ENCODE measurements at regions not wholly inside any gene's neighbourhood (a gene's known extent, or its start where the extent isn't known, plus 50 kb on each side); places are given as distances from the start of the nearest gene placed in this dataset.
"Not testable (repeated sequence)": the region's sequence is repeated elsewhere in the genome, so short reads cannot be mapped to it uniquely, and the experiment has no call there.

DNA sequence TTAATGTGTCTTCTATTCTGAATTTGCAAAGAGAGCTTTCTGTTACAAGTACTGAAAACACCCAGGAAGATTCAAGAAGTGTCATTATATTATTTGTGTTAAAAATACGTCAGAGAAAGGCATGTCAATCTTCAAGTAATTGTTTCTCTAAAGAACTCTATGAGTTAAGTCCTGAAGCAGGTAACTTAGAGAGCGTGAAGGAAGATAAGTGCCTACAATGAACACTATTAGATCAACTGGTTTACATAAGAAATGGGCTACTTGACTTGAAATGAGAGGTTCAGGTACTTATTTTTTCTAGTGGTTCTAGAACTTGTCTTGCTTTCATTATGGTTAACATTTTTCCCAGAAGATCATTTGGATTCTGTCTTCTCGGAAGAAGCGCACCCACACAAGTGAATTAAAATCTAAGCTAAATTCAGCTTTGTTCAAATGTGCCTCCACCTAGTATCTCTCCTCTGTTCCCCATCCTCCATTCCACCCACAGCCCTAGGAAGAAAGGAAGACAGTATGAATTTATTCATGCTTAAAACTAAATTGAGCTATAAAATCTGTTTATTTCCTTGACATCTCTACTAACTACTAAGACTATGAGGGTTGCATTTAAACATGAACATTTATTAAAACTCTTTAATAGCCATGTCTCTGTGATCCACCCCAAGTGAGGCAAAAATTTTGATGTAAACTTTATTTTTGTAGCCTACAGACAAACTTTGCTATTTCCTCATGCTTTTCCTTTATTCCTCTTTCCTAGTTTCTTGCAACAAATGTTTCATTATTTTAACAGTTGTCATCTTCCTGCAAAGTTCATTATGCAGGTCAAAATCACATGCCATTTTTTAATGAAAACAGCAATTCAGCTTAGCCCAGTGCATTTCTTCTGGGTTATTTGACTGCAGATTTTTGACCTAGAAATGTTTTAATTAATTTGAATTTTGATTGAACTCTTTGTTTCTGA lies 206.8 kb downstream of the KCNJ2 start:
- DNase-seq = no peak

DNA sequence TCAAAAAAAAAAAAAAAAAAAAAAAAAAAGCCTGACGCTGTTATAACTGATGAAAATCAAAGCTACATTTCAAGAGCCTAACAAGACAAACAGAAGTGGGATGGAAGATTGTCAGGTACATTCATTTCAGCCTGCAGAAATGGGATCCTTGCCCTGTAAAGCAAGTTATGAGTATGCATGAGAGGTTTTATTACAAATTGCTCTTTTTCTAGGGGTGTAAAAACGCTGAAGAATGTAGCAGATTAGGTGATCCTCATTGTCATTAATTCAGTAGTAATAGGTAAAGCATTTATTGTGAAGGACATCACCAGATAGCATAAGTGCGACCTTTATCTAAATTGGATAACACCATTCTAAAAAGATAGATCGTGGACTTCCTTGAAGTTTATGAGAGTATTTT lies 208.3 kb downstream of the KCNJ2 start:
- DNase-seq = no peak

DNA sequence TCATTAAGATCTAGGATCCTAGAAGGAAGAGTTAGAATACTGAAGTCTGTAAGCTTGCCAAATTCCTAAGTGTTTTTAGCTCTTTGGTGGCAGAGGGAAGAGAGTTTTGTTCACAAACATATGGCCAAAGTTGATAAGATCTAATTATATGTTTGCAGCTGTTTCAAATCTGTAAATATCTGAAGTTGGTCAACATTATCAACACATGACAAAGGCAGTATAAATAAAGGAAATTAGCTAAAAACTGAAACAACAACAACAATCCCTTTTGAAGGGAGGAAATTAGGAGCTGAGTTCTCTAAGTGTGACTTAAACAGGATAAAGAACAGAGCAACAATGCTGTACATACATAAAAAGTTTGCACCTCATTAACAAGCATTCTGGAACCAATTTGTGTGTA lies 208.7 kb downstream of the KCNJ2 start:
- DNase-seq = no peak

DNA sequence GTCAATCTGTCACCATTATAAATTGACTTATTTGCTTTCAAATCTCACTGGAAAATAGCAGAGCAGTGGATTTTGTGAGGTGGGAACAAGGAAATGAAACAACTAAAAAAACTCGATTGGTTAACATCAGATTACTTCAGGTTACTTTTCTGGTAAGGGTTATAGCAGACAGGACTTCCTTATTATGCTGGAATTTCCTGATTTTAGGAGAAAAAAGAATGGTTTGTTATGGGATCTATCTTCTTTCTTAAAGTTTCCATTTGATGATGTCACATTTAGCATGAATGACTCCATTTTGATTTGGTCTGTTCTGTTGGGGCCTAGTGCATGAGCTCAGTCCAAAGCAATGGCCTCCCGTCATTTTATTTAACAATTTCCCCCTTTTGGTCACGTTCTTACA lies 210.6 kb downstream of the KCNJ2 start:
- DNase-seq = no peak

DNA sequence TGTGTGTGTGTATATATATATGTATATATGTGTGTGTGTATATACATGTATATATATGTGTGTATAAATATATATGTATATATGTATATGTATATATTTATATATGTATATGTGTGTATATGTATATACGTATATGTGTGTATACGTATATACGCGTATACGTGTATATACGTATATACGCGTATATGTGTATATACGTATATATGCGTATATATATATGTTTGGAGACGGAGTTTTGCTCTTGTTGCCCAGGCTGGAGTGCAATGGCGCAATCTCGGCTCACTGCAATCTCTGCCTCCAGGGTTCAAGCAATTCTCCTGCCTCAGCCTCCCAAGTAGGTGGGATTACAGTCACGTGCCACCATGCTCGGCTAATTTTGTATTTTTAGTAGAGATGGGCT lies 212.6 kb downstream of the KCNJ2 start:
- not testable (repeated sequence) for DNase-seq

DNA sequence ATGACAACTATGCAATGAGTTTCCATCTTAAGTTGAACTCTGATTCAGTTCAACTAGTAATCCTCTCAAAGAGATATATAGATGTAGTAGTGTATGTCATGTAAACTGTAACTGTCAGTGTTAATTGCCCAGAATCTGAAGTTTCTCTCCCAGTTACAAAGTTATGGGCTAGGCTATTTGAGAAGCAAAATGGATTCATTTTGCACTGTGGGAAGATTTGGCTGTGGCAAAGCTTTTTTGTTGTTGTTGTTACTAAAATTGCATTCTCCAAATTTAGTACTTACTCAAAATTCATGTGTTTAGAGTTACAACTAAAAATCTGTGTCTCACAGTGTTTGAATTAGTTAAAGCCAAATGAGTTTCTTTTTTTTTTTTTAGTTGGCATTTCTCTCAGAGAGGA lies 219.0 kb downstream of the KCNJ2 start:
- no peak for DNase-seq

DNA sequence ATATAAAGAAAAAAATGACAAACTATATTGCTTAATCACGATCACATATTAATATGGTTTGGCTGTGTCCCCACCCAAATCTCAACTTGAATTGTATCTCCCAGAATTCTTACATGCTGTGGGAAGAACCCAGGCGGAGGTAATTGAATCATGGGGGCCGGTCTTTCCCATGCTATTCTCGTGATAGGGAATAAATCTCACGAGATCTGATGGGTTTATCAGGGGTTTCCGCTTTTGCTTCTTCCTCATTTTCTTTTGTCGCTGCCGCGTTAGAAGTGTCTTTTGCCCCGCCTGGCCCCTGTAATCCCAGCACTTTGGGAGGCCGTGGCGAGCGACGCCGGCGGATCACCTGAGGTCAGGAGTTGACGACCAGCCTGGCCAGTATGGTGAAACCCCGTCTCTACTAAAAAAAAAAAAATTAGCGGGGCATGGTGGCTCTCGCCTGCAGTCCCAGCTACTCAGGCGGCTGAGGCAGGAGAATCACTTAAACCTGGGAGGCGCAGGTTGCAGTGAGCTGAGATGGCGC lies 220.0 kb downstream of the KCNJ2 start:
- DNase-seq = not testable (repeated sequence)

DNA sequence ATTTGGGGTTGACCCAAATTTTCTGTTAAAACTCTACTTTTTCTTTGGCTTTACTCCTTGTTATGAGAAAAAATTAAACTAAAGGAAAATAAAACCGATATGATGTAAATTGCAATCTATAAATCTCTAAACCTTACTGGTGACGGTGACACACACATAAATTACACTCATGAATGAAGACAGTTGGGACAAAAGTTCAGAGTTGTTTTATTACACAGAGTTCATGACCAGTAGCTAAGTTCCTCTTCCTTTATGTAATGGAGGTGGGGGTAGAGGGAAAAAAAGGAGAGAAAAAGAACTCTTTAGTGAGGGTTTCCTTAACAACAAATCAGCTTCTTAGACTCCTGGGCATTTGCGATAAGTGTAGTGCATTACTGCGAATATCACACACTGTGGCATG lies 220.7 kb downstream of the KCNJ2 start:
- DNase-seq = no peak

DNA sequence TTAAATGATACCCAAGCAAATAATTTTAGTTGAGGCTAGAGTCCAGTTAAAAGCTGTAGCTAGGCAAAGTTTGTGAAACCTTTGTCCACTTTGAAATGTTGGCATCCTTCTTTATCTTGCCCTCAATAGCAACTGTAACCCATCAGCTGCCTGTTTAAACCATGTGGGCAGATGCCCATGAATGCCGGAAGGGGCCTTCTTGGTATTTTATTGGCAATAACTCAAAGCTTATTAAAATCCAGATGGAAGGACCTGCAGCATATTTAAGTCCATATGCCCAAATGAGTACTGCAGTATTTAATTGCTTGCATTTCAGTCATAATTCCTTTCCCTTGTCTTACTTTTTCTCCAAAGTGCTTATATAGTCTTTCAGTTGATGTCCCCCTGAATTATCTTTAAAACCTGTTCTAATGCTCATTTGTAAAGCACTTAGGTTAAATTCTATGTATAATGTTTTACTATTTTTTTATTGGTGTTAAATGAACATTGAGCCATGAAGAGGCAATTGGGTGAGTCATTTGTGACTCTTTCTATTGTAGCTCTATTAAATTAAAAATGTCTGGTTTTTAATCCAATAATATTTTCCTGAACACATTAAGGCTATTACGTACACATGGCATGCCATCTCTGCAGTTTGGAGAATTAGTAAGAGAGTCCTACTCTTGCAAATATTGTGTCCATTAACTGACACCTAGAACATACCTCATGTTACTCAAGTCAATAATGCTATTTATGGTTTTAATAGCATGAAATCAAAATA lies 225.3 kb downstream of the KCNJ2 start:
- DNase-seq = no peak

DNA sequence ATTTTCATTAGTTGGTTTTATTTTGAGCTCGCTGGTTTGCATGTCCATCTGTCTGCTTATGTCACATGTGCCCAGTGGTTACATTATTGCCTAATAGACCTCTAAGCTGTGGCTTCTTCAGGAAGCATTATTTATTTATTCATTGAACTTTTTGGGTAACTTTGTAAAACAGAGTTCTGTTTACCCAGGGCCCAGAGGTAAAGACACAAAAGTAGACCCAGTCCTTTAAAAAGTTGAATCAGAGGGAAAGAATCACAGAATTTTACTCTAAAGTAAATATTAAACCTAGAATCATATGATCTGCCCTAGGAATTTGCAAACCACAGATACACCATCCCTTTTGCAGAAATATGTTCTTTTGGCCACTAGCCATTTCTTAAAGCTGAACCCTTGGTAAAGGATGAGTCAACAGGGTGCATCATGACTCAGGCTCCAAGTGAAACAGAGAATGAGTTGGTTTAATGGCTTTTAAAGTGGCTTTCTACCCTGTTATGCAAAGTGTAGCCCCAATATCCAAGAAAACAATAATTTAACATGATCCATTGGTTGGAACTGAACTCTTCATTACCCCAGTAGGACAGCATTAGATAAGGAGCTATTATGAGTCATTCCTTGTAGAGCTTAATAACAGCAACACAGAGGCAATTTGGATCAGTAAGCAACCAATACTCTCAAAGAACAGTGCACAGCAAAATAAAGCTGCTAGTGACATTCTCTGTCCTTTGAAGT lies 236.3 kb downstream of the KCNJ2 start:
- DNase-seq = peak in 1 of 5 experiments; percentile 18

DNA sequence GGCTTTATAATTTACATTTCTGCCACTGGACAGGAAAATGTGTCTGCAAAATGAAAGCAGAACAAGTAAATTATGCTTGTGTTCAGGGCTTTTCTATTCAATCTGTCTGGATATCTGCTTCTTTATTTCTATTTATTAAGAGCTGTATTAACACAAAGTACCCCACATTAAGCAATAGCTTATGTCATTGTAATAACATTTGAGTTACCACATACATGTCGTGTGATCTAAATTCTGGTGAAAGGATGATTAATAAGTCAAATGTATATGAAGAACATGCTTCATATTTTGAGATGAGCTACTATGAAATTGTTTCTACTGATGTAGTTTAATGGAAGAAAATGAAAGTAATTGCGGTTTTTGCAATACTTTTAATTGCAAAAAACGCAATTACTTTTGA lies 238.2 kb downstream of the KCNJ2 start:
- no peak for DNase-seq

DNA sequence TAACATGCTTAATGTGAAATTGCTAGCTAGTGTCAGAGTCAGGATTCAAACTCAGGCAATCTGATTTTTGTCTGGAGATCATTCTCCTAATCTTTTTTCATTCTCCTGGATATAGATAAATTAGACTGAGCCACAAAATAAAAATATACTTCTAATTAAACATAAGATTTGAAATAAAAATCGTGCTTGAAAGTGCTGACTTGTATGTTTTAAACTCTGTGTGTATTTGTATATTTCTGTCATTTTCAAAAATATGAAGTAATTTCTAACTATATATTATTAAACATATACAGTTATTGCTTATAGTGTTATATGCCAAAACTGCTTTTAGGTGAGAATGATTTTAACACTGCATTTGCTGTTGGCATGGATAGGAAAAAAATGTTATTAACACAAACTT lies 239.4 kb downstream of the KCNJ2 start:
- no peak for DNase-seq

DNA sequence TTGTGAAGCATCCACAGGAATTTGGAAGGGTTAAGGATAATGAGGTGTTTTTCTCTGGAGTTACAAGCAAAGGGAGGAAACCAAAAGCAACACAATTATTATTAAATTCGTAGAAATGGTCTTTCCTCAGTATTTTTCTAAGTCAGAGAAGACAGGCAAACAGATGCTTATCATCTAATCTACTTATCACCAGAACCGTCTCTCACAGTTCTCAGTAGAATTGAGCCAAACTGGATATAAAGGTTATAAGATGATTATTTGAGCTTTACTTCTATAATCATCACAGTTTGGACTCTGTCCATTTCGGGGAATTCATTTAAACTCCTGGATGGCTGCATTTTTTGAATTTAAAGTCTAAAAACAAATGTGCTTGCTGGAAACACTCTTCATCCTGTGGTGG lies 245.0 kb downstream of the KCNJ2 start:
- no peak for DNase-seq

DNA sequence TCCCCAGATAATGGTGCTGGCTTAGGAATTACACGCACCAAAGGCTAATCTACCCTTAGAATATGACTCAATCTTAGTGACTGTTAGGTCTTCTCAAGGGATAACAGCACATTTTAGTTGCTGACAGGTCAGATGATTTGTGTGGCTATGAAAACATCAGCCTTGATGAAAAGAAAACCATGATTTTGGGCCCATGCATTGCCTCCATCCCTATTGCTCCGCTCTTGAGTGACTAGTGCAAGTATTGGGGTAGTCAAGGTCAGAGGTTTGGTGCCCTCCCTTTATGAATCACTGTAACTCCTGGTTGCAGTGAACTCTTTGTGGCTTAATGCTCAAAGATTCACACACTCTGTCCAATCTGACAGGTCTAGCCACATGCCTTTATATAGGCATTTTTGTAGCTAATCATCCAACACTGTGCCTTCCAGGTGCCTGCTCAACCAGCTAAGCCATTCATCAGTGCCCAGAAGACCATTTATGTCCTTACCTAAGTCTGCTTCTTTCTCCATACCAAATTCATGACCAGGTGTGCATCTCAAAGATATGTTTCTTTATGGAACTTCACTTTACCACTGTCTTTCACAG lies 251.6 kb downstream of the KCNJ2 start:
- no peak for DNase-seq

DNA sequence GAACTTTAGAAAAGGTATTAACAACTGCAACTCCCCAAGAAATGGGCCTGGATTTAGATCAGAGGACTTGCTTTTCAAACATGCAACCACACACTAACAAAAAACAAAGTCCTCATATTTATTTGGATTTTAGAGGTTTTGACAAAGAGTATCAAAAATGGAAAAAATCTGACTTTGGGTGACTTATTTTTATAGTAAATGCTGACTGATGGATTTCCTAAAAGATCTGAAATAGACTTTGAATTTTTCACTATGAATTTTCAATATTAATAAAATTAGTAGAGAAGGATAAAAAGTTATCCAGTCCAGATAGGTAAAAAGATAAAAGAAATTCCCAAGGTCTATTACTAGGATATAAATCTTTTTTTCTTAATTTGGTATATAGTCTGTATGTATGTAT lies 253.5 kb downstream of the KCNJ2 start:
- DNase-seq = no peak

DNA sequence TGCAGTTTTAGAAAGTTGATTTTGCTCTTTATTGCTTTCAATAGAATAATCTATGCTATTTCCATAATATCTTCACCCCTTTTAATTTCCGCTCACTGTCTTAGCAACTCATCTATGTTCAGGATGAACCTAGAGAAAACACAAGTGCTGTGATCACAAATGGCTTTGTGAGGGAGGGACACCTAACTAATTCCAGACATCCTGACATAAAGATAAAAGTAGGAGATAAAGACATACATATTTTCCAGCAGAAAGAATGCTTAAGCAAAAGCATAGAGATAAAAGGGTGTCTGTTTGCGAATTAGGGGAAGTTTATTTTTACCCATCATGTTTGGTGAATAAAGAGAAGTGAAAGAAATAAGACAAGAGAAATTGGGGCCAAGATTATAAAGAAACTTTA lies 254.2 kb downstream of the KCNJ2 start:
- no peak for DNase-seq

DNA sequence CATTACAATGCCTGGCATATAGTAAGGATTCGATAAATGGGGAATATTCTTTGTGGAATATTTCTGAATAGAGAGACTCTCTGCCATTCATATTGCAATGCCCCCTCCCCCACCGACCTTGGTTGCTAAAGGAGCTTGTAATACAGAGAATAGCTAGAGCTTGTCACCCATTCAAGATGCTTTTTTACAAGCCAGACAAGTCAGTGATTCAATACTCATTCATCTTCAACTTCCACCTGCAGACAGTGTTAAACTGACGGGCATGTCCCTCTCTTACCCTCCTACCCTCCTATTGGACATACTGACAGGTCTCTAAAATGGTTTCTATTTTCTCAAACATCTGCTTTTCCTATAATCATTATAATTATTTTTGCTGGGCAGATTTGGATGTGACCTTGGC lies 257.4 kb downstream of the KCNJ2 start:
- DNase-seq = no peak

DNA sequence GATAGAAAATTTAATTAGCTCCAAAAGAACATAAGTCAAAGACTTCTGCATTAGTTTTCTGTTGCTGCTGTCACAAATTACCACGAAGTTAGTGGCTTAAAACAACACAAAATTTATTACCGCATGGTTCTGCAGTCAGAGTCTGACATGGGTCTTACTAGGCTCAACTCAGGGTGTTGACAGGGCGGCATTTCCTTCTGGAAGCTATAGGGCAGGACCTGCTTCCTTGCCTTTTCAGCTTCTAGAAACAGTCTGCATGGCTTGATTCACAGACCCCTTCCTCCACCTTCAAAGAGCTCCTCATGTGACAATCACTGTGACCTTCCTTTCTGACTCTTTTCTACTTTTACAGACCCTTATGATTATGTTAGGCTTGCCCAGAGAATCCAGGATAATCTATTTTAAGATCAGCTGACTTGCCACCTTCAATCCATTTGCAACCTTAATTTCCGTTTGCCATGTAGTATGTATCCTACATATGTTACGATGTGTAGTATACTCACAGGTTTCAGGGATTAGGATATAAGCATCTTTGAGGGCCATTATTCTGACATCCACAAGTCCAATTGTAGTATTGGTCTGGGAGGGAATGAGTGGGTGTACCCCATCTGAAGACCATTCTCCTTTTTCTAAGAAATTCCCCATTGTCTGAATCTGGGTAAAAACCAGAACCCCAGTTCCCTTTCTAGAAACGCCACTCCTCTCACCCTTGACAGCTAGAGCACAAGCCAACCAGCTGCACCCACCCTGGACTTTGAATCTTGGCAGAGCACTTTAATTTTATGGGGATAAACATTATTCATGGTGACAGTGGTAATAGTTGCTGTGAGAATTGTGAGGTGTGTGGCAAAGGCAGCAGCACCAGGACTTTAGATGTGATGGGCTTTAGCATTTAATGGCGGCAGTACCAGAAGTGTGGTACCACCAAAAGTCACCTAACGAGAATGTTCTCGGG lies 265.5 kb downstream of the KCNJ2 start:
- DNase-seq = no peak

DNA sequence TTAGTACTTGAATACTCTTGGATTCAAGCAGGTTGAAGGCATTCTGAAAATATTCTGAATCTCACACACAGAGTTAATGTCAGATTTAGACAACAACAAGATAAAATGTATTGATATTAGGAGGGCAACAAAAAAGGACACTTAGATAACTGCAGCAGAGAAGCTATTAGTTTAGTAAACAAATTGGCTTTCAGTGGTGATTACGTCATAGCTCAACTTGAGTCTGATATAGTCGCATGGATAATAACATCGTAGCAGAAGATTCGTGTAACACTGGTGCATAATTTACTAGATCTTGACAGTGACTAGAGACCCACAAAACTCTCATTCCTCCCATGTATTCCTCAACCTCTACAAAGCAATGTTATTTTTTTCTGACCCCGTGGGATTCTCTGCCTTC lies 268.3 kb downstream of the KCNJ2 start:
- DNase-seq = no peak

DNA sequence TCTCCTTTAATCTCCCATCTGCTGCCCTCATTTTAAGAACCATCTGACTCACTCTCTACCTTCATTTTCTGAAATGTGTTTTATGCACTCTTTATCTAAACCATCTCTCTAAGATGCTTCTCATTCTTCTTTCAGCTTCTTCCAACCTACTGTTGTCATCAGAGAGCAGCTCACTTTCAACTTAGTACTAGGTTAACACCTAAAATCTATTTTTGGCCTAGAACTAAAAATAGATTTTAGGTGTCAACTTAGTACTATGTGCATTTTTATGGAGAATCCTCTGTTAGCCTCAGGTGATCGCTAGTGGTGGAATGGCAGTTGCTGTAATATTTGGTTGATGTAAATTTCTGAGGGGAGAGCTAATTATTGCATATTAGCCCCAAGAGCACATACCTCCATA lies 277.1 kb downstream of the KCNJ2 start:
- DNase-seq = no peak

DNA sequence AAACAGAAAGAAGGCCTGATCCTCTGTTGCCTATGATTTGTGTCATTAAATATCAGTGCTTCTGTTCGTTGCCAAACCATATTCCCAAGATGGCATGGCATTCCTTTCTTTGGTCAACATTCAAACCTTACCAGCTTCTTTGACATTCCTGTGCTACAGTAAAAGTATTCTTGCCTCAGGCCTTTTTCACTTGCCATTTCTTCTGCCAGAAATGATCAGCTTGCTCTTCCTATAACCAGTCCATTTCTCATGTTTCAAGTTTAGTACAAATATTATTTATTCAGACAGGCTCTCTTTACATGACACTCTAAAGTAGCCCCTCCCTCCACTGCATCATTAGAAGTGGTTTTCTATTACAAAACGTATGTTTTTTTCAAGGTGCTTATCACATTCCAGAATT lies 278.3 kb downstream of the KCNJ2 start:
- no peak for DNase-seq

DNA sequence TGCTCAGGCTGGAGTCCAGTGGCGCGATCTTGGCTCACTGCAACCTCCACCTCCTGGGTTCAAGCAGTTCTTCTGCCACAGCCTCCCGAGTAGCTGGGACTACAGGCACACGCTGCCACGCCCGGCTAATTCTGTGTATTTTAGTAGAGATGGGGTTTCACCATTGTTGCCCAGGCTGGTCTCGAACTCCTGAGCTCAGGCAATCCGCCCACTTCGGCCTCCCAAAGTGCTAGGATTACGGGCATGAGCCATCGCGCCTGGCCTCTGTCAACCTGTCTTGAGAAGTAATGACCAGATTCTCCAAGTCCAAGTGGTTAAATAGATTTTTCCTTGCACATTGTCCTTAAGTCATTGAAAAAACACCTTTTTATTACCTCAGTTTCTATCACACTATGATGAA lies 283.7 kb downstream of the KCNJ2 start:
- DNase-seq = not testable (repeated sequence)
